ENCODE measurements at regions not wholly inside any gene's neighbourhood (a gene's known extent, or its start where the extent isn't known, plus 50 kb on each side); places are given as distances from the start of the nearest gene placed in this dataset.

GRCh38 chr12:46948936-46949545 is 123.2 kb upstream of the SLC38A4 start:
- TF ChIP-seq, protein P1, sequence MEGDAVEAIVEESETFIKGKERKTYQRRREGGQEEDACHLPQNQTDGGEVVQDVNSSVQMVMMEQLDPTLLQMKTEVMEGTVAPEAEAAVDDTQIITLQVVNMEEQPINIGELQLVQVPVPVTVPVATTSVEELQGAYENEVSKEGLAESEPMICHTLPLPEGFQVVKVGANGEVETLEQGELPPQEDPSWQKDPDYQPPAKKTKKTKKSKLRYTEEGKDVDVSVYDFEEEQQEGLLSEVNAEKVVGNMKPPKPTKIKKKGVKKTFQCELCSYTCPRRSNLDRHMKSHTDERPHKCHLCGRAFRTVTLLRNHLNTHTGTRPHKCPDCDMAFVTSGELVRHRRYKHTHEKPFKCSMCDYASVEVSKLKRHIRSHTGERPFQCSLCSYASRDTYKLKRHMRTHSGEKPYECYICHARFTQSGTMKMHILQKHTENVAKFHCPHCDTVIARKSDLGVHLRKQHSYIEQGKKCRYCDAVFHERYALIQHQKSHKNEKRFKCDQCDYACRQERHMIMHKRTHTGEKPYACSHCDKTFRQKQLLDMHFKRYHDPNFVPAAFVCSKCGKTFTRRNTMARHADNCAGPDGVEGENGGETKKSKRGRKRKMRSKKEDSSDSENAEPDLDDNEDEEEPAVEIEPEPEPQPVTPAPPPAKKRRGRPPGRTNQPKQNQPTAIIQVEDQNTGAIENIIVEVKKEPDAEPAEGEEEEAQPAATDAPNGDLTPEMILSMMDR (IDR thresholded peaks at IDR 0.05), result no peak

DNA sequence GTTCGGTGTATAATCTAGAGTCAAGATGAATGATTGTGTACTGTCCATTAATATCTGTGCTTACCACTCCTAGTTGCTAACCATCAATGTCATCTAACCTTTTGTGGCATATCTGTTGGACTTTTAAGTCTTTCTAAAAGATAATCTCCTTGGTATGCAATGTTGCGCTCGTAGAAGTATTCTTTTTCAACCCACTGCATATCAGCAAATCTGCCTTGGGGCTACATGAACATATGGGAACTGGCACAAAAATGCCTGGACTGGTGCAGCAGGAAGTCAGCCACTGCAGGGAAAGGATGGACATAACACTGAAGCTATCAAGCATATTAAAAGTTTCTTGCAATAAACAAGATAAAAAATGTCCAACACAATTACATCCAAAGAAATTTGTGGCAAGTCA is 124.3 kb upstream of the SLC38A4 start:
- TF ChIP-seq, protein P1 (IDR thresholded peaks at IDR 0.05), result no peak

DNA sequence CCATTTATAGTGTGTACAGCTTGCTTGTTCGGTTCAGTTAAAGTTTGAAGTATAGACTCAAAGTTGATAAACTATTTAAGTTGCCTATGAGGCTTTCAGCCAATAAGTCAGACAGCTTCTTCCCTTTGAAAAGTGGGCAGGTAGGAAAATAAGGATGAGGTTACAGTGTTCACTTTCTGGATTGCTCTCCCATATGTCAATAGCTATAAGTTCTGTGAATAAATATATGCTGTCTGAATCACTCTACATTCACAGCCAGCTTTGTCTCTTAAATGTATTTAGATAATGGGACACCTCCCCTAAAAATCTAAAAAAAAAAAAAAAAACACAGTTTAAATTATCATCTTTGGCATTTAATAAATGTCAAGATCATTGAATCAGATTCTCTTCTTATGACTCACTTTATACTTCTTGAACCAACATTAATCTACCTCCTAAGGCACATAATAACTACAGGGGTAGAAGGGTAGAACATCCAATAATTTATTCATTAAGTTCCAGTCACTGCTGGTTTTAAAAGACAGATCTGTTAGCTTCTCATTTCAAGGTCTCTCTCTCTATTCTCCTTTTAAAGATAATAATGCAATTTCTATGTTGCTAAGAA is 126.4 kb upstream of the PCED1B start:
- TF ChIP-seq, protein P1 (IDR thresholded peaks at IDR 0.05), result no peak

GRCh38 chr12:46956451-46957035 is 122.9 kb upstream of the PCED1B start:
- TF ChIP-seq, protein P1 (IDR thresholded peaks at IDR 0.05), result no peak

- TF ChIP-seq, protein P1 (IDR thresholded peaks at IDR 0.05), result no peak
Measured at GRCh38 chr12:46958053-46958452, 121.4 kb upstream of the PCED1B start.

- TF ChIP-seq, protein P1 (IDR thresholded peaks at IDR 0.05), result no peak
Measured at GRCh38 chr12:46958599-46959290, 120.7 kb upstream of the PCED1B start.

DNA sequence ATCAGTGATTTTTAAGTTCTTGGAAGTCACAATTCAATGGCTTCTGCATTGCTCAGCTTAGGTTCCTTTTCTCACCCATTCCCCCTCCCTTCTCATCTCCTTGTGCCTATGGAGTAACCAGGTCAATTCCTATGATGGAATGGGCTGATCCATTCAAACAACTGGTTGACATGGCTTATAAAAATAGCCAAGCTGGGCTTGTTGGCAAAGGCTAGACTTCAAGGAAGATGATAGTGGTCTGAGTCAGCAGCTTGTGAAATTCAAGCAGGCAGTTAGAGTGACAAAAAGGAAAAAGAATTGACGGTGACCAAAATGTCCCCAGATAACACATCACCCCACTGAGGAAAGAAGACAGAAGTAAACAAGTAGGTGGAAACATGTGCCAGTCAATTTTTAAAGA is 119.9 kb upstream of the PCED1B start:
- TF ChIP-seq, protein P1 (IDR thresholded peaks at IDR 0.05), result no peak
